Neuron (in vitro differentiated cells): ENCODE measurements at regions not wholly inside any gene's neighbourhood (a gene's known extent, or its start where the extent isn't known, plus 50 kb on each side); places are given as distances from the start of the nearest gene placed in this dataset.

Experiments
- H2AFZ ChIP-seq: one replicate; pipeline ENCODE4 v1.6.1; 2013; ENCODE audit warnings: low read depth, mild to moderate bottlenecking, inconsistent platforms, low read length, moderate library complexity
- H3K27me3 ChIP-seq: one replicate; pipeline ENCODE4 v1.6.1; 2013; ENCODE audit warnings: low read length; ENCODE audit not compliant: insufficient read depth
- H3K36me3 ChIP-seq: one replicate; pipeline ENCODE4 v1.6.1; 2013; ENCODE audit warnings: low read length; ENCODE audit not compliant: insufficient read depth
- H3K4me1 ChIP-seq: one replicate; pipeline ENCODE4 v1.6.1; 2013; ENCODE audit warnings: low read length; ENCODE audit not compliant: insufficient read depth
- H3K4me3 ChIP-seq: 2 replicates; pipeline ENCODE4 v1.5.1; 2013; ENCODE audit warnings: mild to moderate bottlenecking, low read length, moderate library complexity
- H3K9me3 ChIP-seq: one replicate; pipeline ENCODE4 v1.6.1; 2013; ENCODE audit warnings: low read length

- Histone ChIP-seq H3K9me3 (no peaks in the 10 kb centered on the region), H3K4me1 (no peaks in the 10 kb centered on the region), H3K36me3 (no peaks in the 10 kb centered on the region), H3K27me3 (peaks cover 2% of the 10 kb centered on the region), H3K4me3 (no peak overlapping the region), H2AFZ (no peak overlapping the region)
Measured at GRCh38 chr17:34699181-34699580, 119.8 kb downstream of the TMEM132E start.

DNA sequence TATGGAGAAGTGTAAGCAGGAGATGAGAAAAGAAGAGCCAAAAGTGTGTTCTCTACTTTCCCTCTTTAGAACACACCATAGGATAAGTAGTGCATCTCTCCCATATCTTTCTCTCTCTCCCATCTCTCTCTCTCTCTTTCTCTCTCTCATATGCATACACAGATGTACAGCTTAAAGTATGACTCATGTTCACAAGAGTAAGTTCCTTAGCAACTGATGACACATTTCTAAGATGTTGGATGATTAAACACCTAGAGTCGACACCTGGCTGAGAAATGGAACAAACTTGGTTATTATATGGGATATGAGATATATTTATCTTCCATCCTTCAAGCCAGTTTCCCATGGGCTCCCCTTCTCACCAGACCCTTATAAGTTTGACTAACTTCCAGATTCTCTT is 113.5 kb downstream of the TMEM132E start:
- no peaks in the 10 kb centered on the region for H3K27me3 ChIP-seq
- no peaks in the 10 kb centered on the region for H3K9me3 ChIP-seq
- H3K4me1 ChIP-seq, result no peaks in the 10 kb centered on the region
- no peak overlapping the region for H3K4me3 ChIP-seq
- H2AFZ ChIP-seq, result no peak overlapping the region
- H3K36me3 ChIP-seq, result no peaks in the 10 kb centered on the region
